Testis (tissue), 2 donors: ENCODE measurements at regions not wholly inside any gene's neighbourhood (a gene's known extent, or its start where the extent isn't known, plus 50 kb on each side); places are given as distances from the start of the nearest gene placed in this dataset.

ENCODE experiments used
- DNase-seq: peaks from one replicate; pipeline ENCODE4 v3.0.0-alpha.2; 2019
- H3K27ac ChIP-seq, 2 donors: fragments of 200-600 bp; sonication (generic); one replicate each; pipeline ENCODE4 v1.5.1; 2019
- H3K27me3 ChIP-seq: fragments of 200-600 bp; sonication (generic); one replicate; pipeline ENCODE4 v1.5.1; 2019
- H3K36me3 ChIP-seq: fragments of 200-600 bp; sonication (generic); one replicate; pipeline ENCODE4 v1.5.1; 2017; ENCODE audit warnings: low read depth; ENCODE audit errors: missing control alignments
- H3K4me1 ChIP-seq: fragments of 200-600 bp; sonication (generic); one replicate; pipeline ENCODE4 v1.5.1; 2019
- H3K4me3 ChIP-seq, 2 donors: fragments of 200-600 bp; sonication (generic); one replicate each; pipeline ENCODE4 v1.5.1; 2017 to 2019
- H3K9me3 ChIP-seq: fragments of 200-600 bp; sonication (generic); one replicate; pipeline ENCODE4 v1.5.1; 2017
- POLR2A ChIP-seq: fragments of 450-650 bp; IDR thresholded peaks from one replicate; pipeline ENCODE4 v1.6.1; 2017; ENCODE audit warnings: antibody characterized with exemption, mild to moderate bottlenecking, moderate library complexity
- WGBS, 2 donors: methylation state at CpG; one replicate each; pipeline ENCODE4 v1.1.5; 2018; 5-methylcytosine and 5-hydroxymethylcytosine counted together
- intact Hi-C: fragments of 100-400 bp; cut with DNase I; formaldehyde crosslinking; loops from one replicate; pipeline ENCODE4 v1.15.1; 2023; ENCODE audit warnings: low total_unique reads
- TF ChIP-seq, protein P1 (sequence below), 3 experiments: fragments of 450-650 bp in 2 of 3; fragments of 200-600 bp in 1 of 3; sonication (generic) in 1 of 3; IDR thresholded peaks; one replicate each; pipeline ENCODE4 v1.5.1; 2016 to 2019; ENCODE audit warnings: antibody characterized with exemption in 3 of 3, mild to moderate bottlenecking in 2 of 3, moderate library complexity in 1 of 3

DNA sequence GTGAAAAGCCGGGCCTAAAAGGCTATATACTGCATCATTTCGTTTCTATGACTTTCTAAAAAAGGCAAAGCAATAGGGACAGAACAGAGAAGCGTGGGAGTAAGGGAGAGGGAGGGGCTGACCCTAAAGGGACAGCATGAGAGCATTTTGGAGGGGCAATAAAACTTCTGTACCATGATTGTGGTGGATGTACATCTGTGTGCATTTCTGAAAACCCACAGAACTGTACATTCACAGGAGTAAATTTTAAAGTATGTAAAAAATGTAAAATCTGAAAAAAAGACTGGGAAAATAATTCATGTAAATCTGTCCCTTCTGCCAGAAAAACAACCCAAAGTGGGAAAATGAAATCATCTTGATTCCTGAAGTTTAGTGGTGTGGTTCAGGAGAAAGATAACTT, 235.4 kb downstream of the CENPF start:
- intact Hi-C loops: no loop called here
- Histone ChIP-seq H3K4me1 (no peaks in the 10 kb centered on the region), H3K9me3 (no peaks in the 10 kb centered on the region), H3K4me3 (no peak overlapping the region), H3K27me3 (no peaks in the 10 kb centered on the region), H3K27ac (no peak overlapping the region), H3K36me3 (no peaks in the 10 kb centered on the region)
- 59 to 67% methylated on average over 3 of the region's 3 CpGs for WGBS, 2 donors
- TF ChIP-seq, protein P1, sequence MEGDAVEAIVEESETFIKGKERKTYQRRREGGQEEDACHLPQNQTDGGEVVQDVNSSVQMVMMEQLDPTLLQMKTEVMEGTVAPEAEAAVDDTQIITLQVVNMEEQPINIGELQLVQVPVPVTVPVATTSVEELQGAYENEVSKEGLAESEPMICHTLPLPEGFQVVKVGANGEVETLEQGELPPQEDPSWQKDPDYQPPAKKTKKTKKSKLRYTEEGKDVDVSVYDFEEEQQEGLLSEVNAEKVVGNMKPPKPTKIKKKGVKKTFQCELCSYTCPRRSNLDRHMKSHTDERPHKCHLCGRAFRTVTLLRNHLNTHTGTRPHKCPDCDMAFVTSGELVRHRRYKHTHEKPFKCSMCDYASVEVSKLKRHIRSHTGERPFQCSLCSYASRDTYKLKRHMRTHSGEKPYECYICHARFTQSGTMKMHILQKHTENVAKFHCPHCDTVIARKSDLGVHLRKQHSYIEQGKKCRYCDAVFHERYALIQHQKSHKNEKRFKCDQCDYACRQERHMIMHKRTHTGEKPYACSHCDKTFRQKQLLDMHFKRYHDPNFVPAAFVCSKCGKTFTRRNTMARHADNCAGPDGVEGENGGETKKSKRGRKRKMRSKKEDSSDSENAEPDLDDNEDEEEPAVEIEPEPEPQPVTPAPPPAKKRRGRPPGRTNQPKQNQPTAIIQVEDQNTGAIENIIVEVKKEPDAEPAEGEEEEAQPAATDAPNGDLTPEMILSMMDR (IDR thresholded peaks at IDR 0.05): no peak
- no peak for TF ChIP-seq POLR2A
- DNase-seq: no peak

DNA sequence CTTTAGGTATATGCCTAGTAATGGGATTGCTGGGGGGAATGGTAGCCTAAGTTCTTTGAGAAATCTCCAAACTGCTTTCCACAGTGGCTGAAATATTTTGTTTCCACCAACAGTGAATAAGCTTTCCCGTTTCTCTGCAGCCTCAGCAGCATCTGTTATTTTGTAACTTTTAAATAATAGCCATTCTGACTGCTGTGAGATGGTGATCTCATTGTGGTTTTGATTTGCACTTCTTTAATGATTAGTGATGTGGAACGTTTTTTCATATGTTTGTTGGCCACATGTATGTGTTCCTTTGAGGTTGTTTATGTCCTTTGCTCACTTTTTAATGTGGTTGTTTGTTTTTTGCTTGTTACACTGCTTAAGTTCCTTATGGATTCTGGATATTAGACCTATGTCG, 237.4 kb downstream of the CENPF start:
- TF ChIP-seq, protein P1 (IDR thresholded peaks at IDR 0.05): no peak
- no peaks in the 10 kb centered on the region for H3K4me1 ChIP-seq
- 54 to 58% methylated on average over 3 of the region's 3 CpGs for WGBS, 2 donors
- no peak overlapping the region for H3K27ac ChIP-seq
- no peaks in the 10 kb centered on the region for H3K36me3 ChIP-seq
- DNase-seq: no peak
- intact Hi-C loops: no loop called here
- no peaks in the 10 kb centered on the region for H3K27me3 ChIP-seq
- H3K9me3 ChIP-seq: no peaks in the 10 kb centered on the region
- H3K4me3 ChIP-seq: no peak overlapping the region

DNA sequence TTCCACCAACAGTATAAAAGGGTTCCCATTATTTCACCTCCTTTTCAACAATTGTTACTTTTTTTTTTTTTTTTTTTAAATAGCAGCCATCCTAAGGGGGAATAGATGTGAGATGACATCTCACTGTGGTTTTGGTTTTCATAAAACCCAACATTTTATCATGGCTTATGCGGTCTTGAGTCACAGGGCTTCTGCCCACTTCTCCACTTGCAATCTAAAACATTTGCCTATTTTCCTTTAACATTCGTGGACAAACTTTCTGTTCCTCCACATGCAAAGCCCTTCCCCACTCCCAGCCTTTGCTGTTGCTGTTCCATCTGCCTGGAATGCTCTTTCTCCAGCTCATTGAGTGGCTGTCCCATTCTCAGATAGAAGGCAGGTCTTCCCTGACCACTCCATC, 239.7 kb upstream of the KCNK2 start:
- H3K4me1 ChIP-seq: no peaks in the 10 kb centered on the region
- H3K9me3 ChIP-seq: no peaks in the 10 kb centered on the region
- no peak overlapping the region for H3K4me3 ChIP-seq
- no peaks in the 10 kb centered on the region for H3K27me3 ChIP-seq
- no peak for TF ChIP-seq POLR2A
- TF ChIP-seq, protein P1 (IDR thresholded peaks at IDR 0.05): no peak
- DNase-seq: no peak
- H3K27ac ChIP-seq: no peak overlapping the region
- H3K36me3 ChIP-seq: no peaks in the 10 kb centered on the region
- 92% methylated on average over 2 of the region's 2 CpGs for WGBS, 2 donors
- intact Hi-C loops: no loop called here

DNA sequence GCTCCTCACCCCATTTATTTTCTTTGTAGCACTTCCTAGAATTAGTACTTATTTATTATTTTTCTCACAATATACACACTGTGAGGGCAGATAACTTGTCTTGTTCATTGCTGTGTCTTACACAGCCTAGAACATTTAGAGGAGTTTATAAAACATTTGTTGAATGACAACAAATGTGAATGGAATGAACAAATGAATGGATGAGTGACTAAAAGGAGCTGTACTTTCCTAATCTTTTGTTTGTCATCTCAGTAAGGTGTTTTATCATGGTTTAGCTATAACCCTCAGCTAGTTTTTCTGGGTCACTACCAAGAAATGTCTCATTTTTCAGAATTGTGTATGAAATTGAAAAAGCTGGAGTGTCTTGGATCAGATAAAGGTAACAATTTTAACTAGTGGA, 239.3 kb upstream of the KCNK2 start:
- Histone ChIP-seq H3K9me3 (no peaks in the 10 kb centered on the region), H3K27ac (no peak overlapping the region), H3K4me3 (no peak overlapping the region), H3K36me3 (no peaks in the 10 kb centered on the region), H3K4me1 (no peaks in the 10 kb centered on the region), H3K27me3 (no peaks in the 10 kb centered on the region)
- intact Hi-C loops: no loop called here
- DNase-seq: no peak
- no peak for TF ChIP-seq POLR2A
- TF ChIP-seq, protein P1 (IDR thresholded peaks at IDR 0.05): no peak

DNA sequence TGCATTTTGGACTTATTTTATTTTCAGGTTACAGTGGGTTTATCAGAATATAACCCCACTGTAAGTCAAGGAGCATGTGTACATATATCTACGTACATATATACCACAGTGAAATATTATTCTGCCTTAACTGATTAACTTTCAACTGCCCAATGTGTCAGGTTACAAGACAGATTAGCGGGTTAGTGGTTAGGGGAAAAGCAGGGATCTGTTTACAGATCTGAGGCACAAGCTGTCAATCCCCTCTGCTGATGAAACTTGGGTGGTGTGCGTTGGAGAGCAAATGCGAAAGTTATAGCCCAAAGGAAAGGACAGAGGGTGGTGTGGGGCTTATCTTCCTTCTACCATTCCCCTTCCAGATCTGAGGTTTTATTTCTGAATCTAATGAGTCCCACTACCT, 238.2 kb upstream of the KCNK2 start:
- no peak overlapping the region for H3K4me3 ChIP-seq
- H3K36me3 ChIP-seq: no peaks in the 10 kb centered on the region
- intact Hi-C loops: no loop called here
- DNase-seq: no peak
- WGBS, 2 donors: 83 to 88% methylated on average over 4 of the region's 4 CpGs
- TF ChIP-seq, protein P1 (IDR thresholded peaks at IDR 0.05): no peak
- TF ChIP-seq POLR2A: no peak
- no peak overlapping the region for H3K27ac ChIP-seq
- no peaks in the 10 kb centered on the region for H3K27me3 ChIP-seq
- no peaks in the 10 kb centered on the region for H3K4me1 ChIP-seq
- no peaks in the 10 kb centered on the region for H3K9me3 ChIP-seq
